ENCODE measurements at regions not wholly inside any gene's neighbourhood (a gene's known extent, or its start where the extent isn't known, plus 50 kb on each side); places are given as distances from the start of the nearest gene placed in this dataset.

- CTCF ChIA-PET (ENCODE audit: low intra/inter-chr PET ratio), result no interaction called here
- Histone ChIP-seq H2AFZ (ENCODE audit: low read depth, low read length) (no peak overlapping the region), H3K9ac (ENCODE audit: insufficient read depth in 1 of 2, low read depth in 2 of 2, low read length in 2 of 2) (no peak overlapping the region)
- TF ChIP-seq REST (IDR thresholded peaks at IDR 0.05; ENCODE audit: borderline replicate concordance), result no peak
- no peak for TF ChIP-seq REST (CRISPR knock-in tag; IDR thresholded peaks at IDR 0.05; ENCODE audit: low read depth)
- TF ChIP-seq ZFPM2 (CRISPR knock-in tag; IDR thresholded peaks at IDR 0.05), result no peak
- no peak for TF ChIP-seq RBM25 (IDR thresholded peaks at IDR 0.05; ENCODE audit: low read depth, low read length, severe bottlenecking)
- TF ChIP-seq, protein P1, sequence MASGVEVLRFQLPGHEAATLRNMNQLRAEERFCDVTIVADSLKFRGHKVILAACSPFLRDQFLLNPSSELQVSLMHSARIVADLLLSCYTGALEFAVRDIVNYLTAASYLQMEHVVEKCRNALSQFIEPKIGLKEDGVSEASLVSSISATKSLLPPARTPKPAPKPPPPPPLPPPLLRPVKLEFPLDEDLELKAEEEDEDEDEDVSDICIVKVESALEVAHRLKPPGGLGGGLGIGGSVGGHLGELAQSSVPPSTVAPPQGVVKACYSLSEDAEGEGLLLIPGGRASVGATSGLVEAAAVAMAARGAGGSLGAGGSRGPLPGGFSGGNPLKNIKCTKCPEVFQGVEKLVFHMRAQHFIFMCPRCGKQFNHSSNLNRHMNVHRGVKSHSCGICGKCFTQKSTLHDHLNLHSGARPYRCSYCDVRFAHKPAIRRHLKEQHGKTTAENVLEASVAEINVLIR (CRISPR knock-in tag; IDR thresholded peaks at IDR 0.05), result no peak
- TF ChIP-seq ZBTB49 (CRISPR knock-in tag; IDR thresholded peaks at IDR 0.05; ENCODE audit: borderline replicate concordance), result no peak
- TF ChIP-seq ZNF586 (CRISPR knock-in tag; conservative IDR thresholded peaks at IDR 0.05), result no peak
- TF ChIP-seq, protein P2, sequence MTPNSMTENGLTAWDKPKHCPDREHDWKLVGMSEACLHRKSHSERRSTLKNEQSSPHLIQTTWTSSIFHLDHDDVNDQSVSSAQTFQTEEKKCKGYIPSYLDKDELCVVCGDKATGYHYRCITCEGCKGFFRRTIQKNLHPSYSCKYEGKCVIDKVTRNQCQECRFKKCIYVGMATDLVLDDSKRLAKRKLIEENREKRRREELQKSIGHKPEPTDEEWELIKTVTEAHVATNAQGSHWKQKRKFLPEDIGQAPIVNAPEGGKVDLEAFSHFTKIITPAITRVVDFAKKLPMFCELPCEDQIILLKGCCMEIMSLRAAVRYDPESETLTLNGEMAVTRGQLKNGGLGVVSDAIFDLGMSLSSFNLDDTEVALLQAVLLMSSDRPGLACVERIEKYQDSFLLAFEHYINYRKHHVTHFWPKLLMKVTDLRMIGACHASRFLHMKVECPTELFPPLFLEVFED (CRISPR knock-in tag; conservative IDR thresholded peaks at IDR 0.05), result no peak
These were observed 161.1 kb upstream of the TBCA start for GRCh38 chr5:77937015-77937908.

More at GRCh38 chr5:77937015-77937908, 161.1 kb upstream of the TBCA start:
- ATAC-seq (no peak), FAIRE-seq (no peak), DNase-seq (ENCODE audit: extremely low read depth in 1 of 4, low spot score in 3 of 4) (no peak)
- Histone ChIP-seq H3K4me2 (ENCODE audit: insufficient read depth, low read length) (no peak overlapping the region), H3K4me1 (replicated peaks in 1 of 2; ENCODE audit: control insufficient read depth in 2 of 2, insufficient read depth in 2 of 2, low read length in 2 of 2) (no peaks in the 10 kb centered on the region; a peak in 1 of 5 replicates), H3K4me3 (no peak overlapping the region), H3K27me3 (ENCODE audit: control insufficient read depth in 2 of 2, insufficient read depth in 2 of 2, low read length in 2 of 2) (peaks cover 8 to 22% of the 10 kb centered on the region in 2 experiments; a peak in 3 of 5 replicates), H3K79me2 (ENCODE audit: control insufficient read depth, insufficient read depth, low read length) (no peaks in the 10 kb centered on the region), H3K36me3 (ENCODE audit: control insufficient read depth, insufficient read depth, low read length) (no peaks in the 10 kb centered on the region), H4K20me1 (replicated peaks; ENCODE audit: control insufficient read depth, insufficient read depth, low read length) (no peaks in the 10 kb centered on the region), H3K9me3 (replicated peaks; ENCODE audit: control insufficient read depth, insufficient read depth, low read depth, low read length) (no peaks in the 10 kb centered on the region), H3K9me1 (ENCODE audit: control insufficient read depth, insufficient read depth, low read length) (no peaks in the 10 kb centered on the region), H3K27ac (ENCODE audit: extremely low read depth, low read depth, low read length) (no peak overlapping the region)
- intact Hi-C loops (cut with micrococcal nuclease), result no loop called here
- WGBS (ENCODE audit: insufficient coverage, low coverage, missing lambda C conversion rate), result 5% methylated on average over 6 of the region's 6 CpGs
- BruUV-seq (replicated peaks), result no TSS peak
- in situ Hi-C loops (cut with MboI), result no loop called here
- POLR2A ChIA-PET, result interaction anchor here (0.7 kb wide), 1 partner anchor 39 kb away, joined by 3 read pairs; no protein-coding TSS in a partner anchor
